ENCODE measurements at regions not wholly inside any gene's neighbourhood (a gene's known extent, or its start where the extent isn't known, plus 50 kb on each side); places are given as distances from the start of the nearest gene placed in this dataset.

DNA sequence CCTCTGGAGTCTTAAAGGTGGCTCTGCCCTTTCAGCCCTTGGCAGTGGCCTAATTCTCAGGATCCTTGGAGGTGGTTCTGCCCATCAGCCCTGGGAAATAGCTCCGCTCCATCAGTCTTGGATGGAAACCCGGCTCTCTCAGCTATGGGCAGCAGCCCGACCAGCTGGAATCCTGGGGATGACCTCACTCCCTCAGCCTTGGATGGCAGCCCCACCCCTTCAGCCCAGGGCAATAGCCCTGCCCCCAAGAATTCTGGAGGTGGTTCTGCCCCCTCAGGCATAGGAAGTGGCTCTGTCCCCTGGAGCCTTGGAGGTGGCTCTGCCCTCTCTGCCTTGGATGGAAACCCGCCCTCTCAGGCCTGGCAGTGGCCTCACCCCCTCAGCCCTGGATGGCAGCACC, 127.7 kb downstream of the RBMX2 start (continued):
- TF ChIP-seq, protein P1, sequence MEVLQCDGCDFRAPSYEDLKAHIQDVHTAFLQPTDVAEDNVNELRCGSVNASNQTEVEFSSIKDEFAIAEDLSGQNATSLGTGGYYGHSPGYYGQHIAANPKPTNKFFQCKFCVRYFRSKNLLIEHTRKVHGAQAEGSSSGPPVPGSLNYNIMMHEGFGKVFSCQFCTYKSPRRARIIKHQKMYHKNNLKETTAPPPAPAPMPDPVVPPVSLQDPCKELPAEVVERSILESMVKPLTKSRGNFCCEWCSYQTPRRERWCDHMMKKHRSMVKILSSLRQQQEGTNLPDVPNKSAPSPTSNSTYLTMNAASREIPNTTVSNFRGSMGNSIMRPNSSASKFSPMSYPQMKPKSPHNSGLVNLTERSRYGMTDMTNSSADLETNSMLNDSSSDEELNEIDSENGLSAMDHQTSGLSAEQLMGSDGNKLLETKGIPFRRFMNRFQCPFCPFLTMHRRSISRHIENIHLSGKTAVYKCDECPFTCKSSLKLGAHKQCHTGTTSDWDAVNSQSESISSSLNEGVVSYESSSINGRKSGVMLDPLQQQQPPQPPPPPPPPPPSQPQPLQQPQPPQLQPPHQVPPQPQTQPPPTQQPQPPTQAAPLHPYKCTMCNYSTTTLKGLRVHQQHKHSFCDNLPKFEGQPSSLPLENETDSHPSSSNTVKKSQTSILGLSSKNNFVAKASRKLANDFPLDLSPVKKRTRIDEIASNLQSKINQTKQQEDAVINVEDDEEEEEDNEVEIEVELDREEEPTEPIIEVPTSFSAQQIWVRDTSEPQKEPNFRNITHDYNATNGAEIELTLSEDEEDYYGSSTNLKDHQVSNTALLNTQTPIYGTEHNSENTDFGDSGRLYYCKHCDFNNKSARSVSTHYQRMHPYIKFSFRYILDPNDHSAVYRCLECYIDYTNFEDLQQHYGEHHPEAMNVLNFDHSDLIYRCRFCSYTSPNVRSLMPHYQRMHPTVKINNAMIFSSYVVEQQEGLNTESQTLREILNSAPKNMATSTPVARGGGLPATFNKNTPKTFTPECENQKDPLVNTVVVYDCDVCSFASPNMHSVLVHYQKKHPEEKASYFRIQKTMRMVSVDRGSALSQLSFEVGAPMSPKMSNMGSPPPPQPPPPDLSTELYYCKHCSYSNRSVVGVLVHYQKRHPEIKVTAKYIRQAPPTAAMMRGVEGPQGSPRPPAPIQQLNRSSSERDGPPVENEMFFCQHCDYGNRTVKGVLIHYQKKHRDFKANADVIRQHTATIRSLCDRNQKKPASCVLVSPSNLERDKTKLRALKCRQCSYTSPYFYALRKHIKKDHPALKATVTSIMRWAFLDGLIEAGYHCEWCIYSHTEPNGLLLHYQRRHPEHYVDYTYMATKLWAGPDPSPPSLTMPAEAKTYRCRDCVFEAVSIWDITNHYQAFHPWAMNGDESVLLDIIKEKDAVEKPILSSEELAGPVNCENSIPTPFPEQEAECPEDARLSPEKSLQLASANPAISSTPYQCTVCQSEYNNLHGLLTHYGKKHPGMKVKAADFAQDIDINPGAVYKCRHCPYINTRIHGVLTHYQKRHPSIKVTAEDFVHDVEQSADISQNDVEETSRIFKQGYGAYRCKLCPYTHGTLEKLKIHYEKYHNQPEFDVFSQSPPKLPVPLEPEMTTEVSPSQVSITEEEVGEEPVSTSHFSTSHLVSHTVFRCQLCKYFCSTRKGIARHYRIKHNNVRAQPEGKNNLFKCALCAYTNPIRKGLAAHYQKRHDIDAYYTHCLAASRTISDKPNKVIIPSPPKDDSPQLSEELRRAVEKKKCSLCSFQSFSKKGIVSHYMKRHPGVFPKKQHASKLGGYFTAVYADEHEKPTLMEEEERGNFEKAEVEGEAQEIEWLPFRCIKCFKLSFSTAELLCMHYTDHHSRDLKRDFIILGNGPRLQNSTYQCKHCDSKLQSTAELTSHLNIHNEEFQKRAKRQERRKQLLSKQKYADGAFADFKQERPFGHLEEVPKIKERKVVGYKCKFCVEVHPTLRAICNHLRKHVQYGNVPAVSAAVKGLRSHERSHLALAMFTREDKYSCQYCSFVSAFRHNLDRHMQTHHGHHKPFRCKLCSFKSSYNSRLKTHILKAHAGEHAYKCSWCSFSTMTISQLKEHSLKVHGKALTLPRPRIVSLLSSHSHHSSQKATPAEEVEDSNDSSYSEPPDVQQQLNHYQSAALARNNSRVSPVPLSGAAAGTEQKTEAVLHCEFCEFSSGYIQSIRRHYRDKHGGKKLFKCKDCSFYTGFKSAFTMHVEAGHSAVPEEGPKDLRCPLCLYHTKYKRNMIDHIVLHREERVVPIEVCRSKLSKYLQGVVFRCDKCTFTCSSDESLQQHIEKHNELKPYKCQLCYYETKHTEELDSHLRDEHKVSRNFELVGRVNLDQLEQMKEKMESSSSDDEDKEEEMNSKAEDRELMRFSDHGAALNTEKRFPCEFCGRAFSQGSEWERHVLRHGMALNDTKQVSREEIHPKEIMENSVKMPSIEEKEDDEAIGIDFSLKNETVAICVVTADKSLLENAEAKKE (CRISPR knock-in tag; IDR thresholded peaks at IDR 0.05), result no peak
- TF ChIP-seq EZH2 (IDR thresholded peaks at IDR 0.05; ENCODE audit: low read depth, unreplicated experiment) (no peak), POLR2AphosphoS5 (IDR thresholded peaks at IDR 0.05; ENCODE audit: low read depth) (no peak)

DNA sequence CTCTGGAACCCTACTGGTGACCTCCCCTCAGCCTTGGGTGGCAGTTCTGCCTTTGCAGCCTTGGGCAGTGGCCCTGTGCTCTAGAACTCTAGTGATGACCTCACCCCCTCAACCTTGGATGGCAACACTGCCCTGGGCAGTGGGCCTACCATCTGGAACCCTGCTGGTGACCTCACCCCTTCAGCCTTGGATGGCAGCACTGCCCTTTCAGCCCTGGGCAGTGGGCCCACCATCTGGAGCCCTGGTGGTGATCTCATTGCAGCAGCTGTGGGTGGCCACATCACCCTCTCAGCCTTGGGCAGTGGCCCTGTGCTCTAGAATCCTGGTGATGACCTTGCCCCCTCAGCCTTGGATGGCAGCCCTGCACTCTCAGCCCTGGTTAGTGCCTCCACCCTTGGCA, 129.3 kb downstream of the RBMX2 start:
- Mint-ChIP-seq H3K36me3 (ENCODE audit: low read depth) (no peaks in the 10 kb centered on the region), H3K4me3 (no peak overlapping the region), H3K27ac (no peak overlapping the region), H3K27me3 (ENCODE audit: insufficient read depth, low read depth, poor library complexity) (no peaks in the 10 kb centered on the region), H3K4me1 (no peaks in the 10 kb centered on the region), H3K9me3 (no peaks in the 10 kb centered on the region; the same call in 2 of the 3 replicates)
- no peak overlapping the region for H3K4me2 ChIP-seq
- H3K27me3 ChIP-seq (ENCODE audit: insufficient read depth), result no peaks in the 10 kb centered on the region
- no peak overlapping the region for H2AFZ ChIP-seq
- no peaks in the 10 kb centered on the region for H3F3A ChIP-seq (replicated peaks; ENCODE audit: low read depth)
- no peak for TF ChIP-seq STAT1 (IDR thresholded peaks at IDR 0.05; ENCODE audit: unreplicated experiment)
- no peak overlapping the region for H3K27ac ChIP-seq (ENCODE audit: low read depth)
- H4K20me1 ChIP-seq (replicated peaks; ENCODE audit: insufficient read depth), result no peaks in the 10 kb centered on the region
- no peaks in the 10 kb centered on the region for H3K4me1 ChIP-seq (ENCODE audit: insufficient read depth)
- H3K4me3 ChIP-seq, result no peak overlapping the region
- no peaks in the 10 kb centered on the region for H3K36me3 ChIP-seq (ENCODE audit: insufficient read depth)
- H3K79me2 ChIP-seq (replicated peaks; ENCODE audit: insufficient read depth), result no peaks in the 10 kb centered on the region
- DNase-seq (ENCODE audit: low spot score) (no peak), ATAC-seq (no peak)
- H3K9me2 ChIP-seq (ENCODE audit: insufficient read depth), result no peaks in the 10 kb centered on the region

DNA sequence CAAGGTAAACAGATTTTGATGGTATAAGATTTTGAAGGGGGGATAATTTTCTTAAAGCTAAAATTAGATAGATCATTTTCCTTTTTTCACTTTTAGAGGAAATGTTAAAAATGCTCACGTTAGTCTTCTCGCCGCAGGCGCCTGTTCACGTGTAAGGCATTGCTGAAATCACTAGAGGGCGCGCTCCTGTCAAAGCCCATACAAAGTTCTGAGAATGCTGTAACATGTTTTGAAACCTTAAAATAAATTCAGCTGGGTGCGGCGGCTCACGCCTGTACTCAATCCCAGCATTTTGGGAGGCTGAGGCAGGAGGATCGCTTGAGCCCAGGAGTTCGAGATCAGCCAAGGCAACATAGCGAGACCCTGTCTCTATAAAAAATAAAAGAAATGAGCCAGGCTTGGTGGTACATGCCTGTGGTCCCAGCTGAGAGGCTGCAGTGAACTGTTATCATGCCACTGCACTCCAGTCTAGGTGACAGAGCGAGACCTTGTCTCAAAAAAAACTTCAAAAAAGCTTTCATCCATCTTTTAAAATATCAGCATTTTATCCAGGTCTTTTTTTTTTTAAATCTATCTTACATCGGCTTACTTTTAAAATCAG, 138.0 kb downstream of the RBMX2 start:
- Mint-ChIP-seq H3K27ac (no peak overlapping the region), H3K9me3 (no peaks in the 10 kb centered on the region), H3K4me3 (no peak overlapping the region), H3K27me3 (ENCODE audit: insufficient read depth, low read depth, poor library complexity) (no peaks in the 10 kb centered on the region), H3K36me3 (ENCODE audit: low read depth) (no peaks in the 10 kb centered on the region), H3K4me1 (no peaks in the 10 kb centered on the region)
- Histone ChIP-seq H3K4me1 (ENCODE audit: insufficient read depth) (no peaks in the 10 kb centered on the region), H3K27me3 (ENCODE audit: insufficient read depth) (no peaks in the 10 kb centered on the region), H3F3A (replicated peaks; ENCODE audit: low read depth) (no peaks in the 10 kb centered on the region), H4K20me1 (replicated peaks; ENCODE audit: insufficient read depth) (no peaks in the 10 kb centered on the region), H3K79me2 (replicated peaks; ENCODE audit: insufficient read depth) (no peaks in the 10 kb centered on the region), H3K9me2 (ENCODE audit: insufficient read depth) (no peaks in the 10 kb centered on the region), H2AFZ (no peak overlapping the region), H3K27ac (ENCODE audit: low read depth) (no peak overlapping the region), H3K4me3 (no peak overlapping the region), H3K4me2 (no peak overlapping the region), H3K36me3 (ENCODE audit: insufficient read depth) (no peaks in the 10 kb centered on the region)
- TF ChIP-seq, protein P2, sequence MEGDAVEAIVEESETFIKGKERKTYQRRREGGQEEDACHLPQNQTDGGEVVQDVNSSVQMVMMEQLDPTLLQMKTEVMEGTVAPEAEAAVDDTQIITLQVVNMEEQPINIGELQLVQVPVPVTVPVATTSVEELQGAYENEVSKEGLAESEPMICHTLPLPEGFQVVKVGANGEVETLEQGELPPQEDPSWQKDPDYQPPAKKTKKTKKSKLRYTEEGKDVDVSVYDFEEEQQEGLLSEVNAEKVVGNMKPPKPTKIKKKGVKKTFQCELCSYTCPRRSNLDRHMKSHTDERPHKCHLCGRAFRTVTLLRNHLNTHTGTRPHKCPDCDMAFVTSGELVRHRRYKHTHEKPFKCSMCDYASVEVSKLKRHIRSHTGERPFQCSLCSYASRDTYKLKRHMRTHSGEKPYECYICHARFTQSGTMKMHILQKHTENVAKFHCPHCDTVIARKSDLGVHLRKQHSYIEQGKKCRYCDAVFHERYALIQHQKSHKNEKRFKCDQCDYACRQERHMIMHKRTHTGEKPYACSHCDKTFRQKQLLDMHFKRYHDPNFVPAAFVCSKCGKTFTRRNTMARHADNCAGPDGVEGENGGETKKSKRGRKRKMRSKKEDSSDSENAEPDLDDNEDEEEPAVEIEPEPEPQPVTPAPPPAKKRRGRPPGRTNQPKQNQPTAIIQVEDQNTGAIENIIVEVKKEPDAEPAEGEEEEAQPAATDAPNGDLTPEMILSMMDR (conservative IDR thresholded peaks at IDR 0.05; ENCODE audit: low read depth in 2 of 2), result peak; percentile 67 to 71
- no peak for TF ChIP-seq EZH2 (IDR thresholded peaks at IDR 0.05; ENCODE audit: low read depth, unreplicated experiment)
- no peak for TF ChIP-seq EZH2phosphoT487 (IDR thresholded peaks at IDR 0.05; ENCODE audit: unreplicated experiment)
- ATAC-seq, result peak; percentile 53; the same call in 2 of the 3 replicates
- peak; percentile 65 for DNase-seq (ENCODE audit: low spot score)
